ENCODE measurements at regions not wholly inside any gene's neighbourhood (a gene's known extent, or its start where the extent isn't known, plus 50 kb on each side); places are given as distances from the start of the nearest gene placed in this dataset.

DNA sequence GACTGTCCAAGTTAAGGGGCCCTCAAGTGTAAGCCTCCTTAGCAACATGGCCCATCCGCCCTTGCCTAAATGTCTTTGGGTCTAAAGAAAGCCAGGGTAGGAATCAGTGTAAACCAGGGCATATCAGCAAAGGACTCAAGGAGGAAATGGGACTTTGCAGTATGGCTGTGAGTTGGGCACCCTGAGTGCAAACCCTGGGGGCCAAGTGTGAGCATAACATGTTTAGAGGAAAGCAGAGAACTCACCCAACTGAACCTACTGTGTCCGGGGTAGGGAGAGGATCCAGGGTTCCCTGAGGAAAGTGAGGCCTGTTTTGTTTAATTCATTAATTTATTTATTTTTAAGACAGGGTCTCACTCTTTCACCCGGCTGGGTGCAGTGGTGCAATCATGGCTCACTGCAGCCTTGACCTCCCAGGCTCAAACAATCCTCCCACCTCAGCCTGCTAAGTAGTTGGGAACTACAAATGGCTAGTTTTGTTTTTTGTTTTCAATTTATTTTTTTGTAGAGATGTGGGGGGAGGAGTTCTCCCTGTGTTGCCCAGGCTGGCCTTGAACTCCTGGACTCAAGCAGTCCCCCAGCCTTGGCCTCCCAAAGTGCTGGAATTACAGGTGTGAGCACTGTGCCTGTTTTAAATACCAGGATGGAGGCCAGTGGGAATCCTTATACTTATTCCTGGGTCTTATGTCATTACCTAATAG lies 51.0 kb upstream of the ACTR3 start:
- Histone ChIP-seq H3K27me3 (no peaks in the 10 kb centered on the region), H3K9me3 (no peaks in the 10 kb centered on the region), H3K4me3 (no peak overlapping the region), H3K4me1 (no peaks in the 10 kb centered on the region), H3K27ac (no peak overlapping the region), H3K36me3 (ENCODE audit: low read depth, missing control alignments) (no peaks in the 10 kb centered on the region)
- intact Hi-C loops (cut with DNase I; ENCODE audit: low total_unique reads): no loop called here
- TF ChIP-seq POLR2A (IDR thresholded peaks at IDR 0.05) (no peak), CTCF (IDR thresholded peaks at IDR 0.05) (no peak)
- DNase-seq: no peak
- WGBS, 2 donors: 80 to 85% methylated on average over 3 of the region's 3 CpGs

GRCh38 chr2:113838277-113838676 lies 51.6 kb upstream of the ACTR3 start:
- 93 to 96% methylated on average over 2 of the region's 2 CpGs for WGBS, 2 donors
- TF ChIP-seq POLR2A (IDR thresholded peaks at IDR 0.05) (no peak), CTCF (IDR thresholded peaks at IDR 0.05) (no peak)
- no peaks in the 10 kb centered on the region for H3K36me3 ChIP-seq (ENCODE audit: low read depth, missing control alignments)
- no peaks in the 10 kb centered on the region for H3K9me3 ChIP-seq
- H3K27ac ChIP-seq: no peak overlapping the region
- H3K27me3 ChIP-seq: no peaks in the 10 kb centered on the region
- H3K4me1 ChIP-seq: no peaks in the 10 kb centered on the region
- no peak overlapping the region for H3K4me3 ChIP-seq
- intact Hi-C loops (cut with DNase I; ENCODE audit: low total_unique reads): no loop called here
- DNase-seq: no peak

DNA sequence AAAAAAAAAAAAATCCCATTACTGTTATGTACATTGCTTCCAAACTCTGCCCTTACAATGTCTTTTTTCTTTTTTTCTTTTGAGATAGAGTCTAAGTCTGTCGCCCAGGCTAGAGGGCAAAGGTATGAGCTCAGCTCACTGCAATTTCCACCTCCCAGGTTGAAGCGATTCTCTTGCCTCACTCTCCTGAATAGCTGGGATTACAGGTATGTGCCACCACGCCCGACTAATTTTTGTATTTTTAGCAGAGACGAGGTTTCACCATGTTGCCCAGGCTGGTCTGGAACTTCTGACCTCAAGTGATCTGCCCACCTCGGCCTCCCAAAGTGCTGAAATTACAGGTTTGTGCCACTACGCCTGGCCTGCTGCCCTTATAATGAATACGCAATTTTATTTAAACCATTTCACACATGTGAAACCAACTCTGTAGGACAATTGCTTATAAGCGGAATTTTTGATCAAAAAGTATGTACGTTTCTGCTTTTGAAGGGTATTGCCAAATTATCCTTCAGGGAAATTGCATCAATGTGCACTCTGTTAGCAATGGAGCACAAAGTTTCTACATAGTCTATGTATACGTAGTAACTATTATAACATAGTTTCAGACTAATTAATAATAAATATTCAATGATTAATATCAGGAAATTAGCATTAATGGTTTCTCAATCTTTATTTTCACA lies 55.7 kb upstream of the ACTR3 start:
- no peak for DNase-seq
- intact Hi-C loops (cut with DNase I; ENCODE audit: low total_unique reads): no loop called here

GRCh38 chr2:113832795-113833290 lies 57.0 kb upstream of the ACTR3 start:
- 75 to 80% methylated on average over 4 of the region's 4 CpGs for WGBS, 2 donors

More for the DNA sequence above, 55.7 kb upstream of the ACTR3 start:
- H3K9me3 ChIP-seq: no peaks in the 10 kb centered on the region
- no peaks in the 10 kb centered on the region for H3K27me3 ChIP-seq
- 91 to 97% methylated on average over 11 of the region's 11 CpGs for whole genome bisulfite sequencing, 2 donors
- no peaks in the 10 kb centered on the region for H3K36me3 ChIP-seq (ENCODE audit: low read depth, missing control alignments)
- no peak overlapping the region for H3K4me3 ChIP-seq
- H3K27ac ChIP-seq: no peak overlapping the region
- TF ChIP-seq CTCF (IDR thresholded peaks at IDR 0.05) (no peak), POLR2A (IDR thresholded peaks at IDR 0.05) (no peak)
- no peaks in the 10 kb centered on the region for H3K4me1 ChIP-seq

More at GRCh38 chr2:113832795-113833290, 57.0 kb upstream of the ACTR3 start:
- no peaks in the 10 kb centered on the region for H3K4me1 ChIP-seq
- no peaks in the 10 kb centered on the region for H3K36me3 ChIP-seq (ENCODE audit: low read depth, missing control alignments)
- DNase-seq: no peak
- TF ChIP-seq POLR2A (IDR thresholded peaks at IDR 0.05) (no peak), CTCF (IDR thresholded peaks at IDR 0.05) (no peak)
- no peaks in the 10 kb centered on the region for H3K27me3 ChIP-seq
- no peak overlapping the region for H3K4me3 ChIP-seq
- no peak overlapping the region for H3K27ac ChIP-seq
- no peaks in the 10 kb centered on the region for H3K9me3 ChIP-seq
- intact Hi-C loops (cut with DNase I; ENCODE audit: low total_unique reads): no loop called here

Measured in testis (tissue), 2 donors.